ENCODE measurements at regions not wholly inside any gene's neighbourhood (a gene's known extent, or its start where the extent isn't known, plus 50 kb on each side); places are given as distances from the start of the nearest gene placed in this dataset.

- no peaks in the 10 kb centered on the region for H3K4me1 ChIP-seq (ENCODE audit: insufficient read depth, low read length)
- H3K9me3 ChIP-seq (ENCODE audit: control insufficient read depth, insufficient read depth, low read length), result no peaks in the 10 kb centered on the region
Observed at GRCh38 chr7:118298771-118299170, 74.3 kb downstream of the ANKRD7 start.

GRCh38 chr7:118300177-118300576, 75.7 kb downstream of the ANKRD7 start:
- Histone ChIP-seq H3K9me3 (ENCODE audit: control insufficient read depth, insufficient read depth, low read length) (no peaks in the 10 kb centered on the region), H3K9ac (ENCODE audit: low read depth, low read length) (no peak overlapping the region), H3K36me3 (ENCODE audit: insufficient read depth, low read length) (no peaks in the 10 kb centered on the region), H3K4me1 (ENCODE audit: insufficient read depth, low read length) (no peaks in the 10 kb centered on the region)

More at GRCh38 chr7:118298771-118299170, 74.3 kb downstream of the ANKRD7 start:
- no peaks in the 10 kb centered on the region for H3K36me3 ChIP-seq (ENCODE audit: insufficient read depth, low read length)
- H3K9ac ChIP-seq (ENCODE audit: low read depth, low read length), result no peak overlapping the region

GRCh38 chr7:118304100-118304499, 79.6 kb downstream of the ANKRD7 start:
- Histone ChIP-seq H3K9ac (ENCODE audit: low read depth, low read length) (no peak overlapping the region), H3K4me1 (ENCODE audit: insufficient read depth, low read length) (no peaks in the 10 kb centered on the region), H3K36me3 (ENCODE audit: insufficient read depth, low read length) (no peaks in the 10 kb centered on the region), H3K9me3 (ENCODE audit: control insufficient read depth, insufficient read depth, low read length) (0 out of 2 replicates have a peak, but pooled peaks cover 3% of the 10 kb centered on the region)

- Histone ChIP-seq H3K4me1 (ENCODE audit: insufficient read depth, low read length) (no peaks in the 10 kb centered on the region), H3K9me3 (ENCODE audit: control insufficient read depth, insufficient read depth, low read length) (peaks cover 3% of the 10 kb centered on the region; the same call in 1 of the 2 replicates), H3K36me3 (ENCODE audit: insufficient read depth, low read length) (no peaks in the 10 kb centered on the region), H3K9ac (ENCODE audit: low read depth, low read length) (no peak overlapping the region)
Observed at GRCh38 chr7:118305671-118306070, 81.2 kb downstream of the ANKRD7 start.

GRCh38 chr7:118306771-118307170, 82.3 kb downstream of the ANKRD7 start:
- Histone ChIP-seq H3K9ac (ENCODE audit: low read depth, low read length) (no peak overlapping the region), H3K4me1 (ENCODE audit: insufficient read depth, low read length) (no peaks in the 10 kb centered on the region), H3K36me3 (ENCODE audit: insufficient read depth, low read length) (no peaks in the 10 kb centered on the region), H3K9me3 (ENCODE audit: control insufficient read depth, insufficient read depth, low read length) (peaks cover 3% of the 10 kb centered on the region; the same call in 1 of the 2 replicates)

- H3K4me1 ChIP-seq (ENCODE audit: insufficient read depth, low read length), result peaks cover 9% of the 10 kb centered on the region; the same call in 1 of the 2 replicates
- H3K9me3 ChIP-seq (ENCODE audit: control insufficient read depth, insufficient read depth, low read length), result peaks cover 3% of the 10 kb centered on the region; the same call in 1 of the 2 replicates
- H3K36me3 ChIP-seq (ENCODE audit: insufficient read depth, low read length), result no peaks in the 10 kb centered on the region
- H3K9ac ChIP-seq (ENCODE audit: low read depth, low read length), result no peak overlapping the region
Observed at GRCh38 chr7:118311121-118311836, 86.8 kb downstream of the ANKRD7 start.

GRCh38 chr7:118312051-118312450, 87.5 kb downstream of the ANKRD7 start:
- no peak overlapping the region for H3K9ac ChIP-seq (ENCODE audit: low read depth, low read length)
- H3K9me3 ChIP-seq (ENCODE audit: control insufficient read depth, insufficient read depth, low read length), result peaks cover 3% of the 10 kb centered on the region; the same call in 1 of the 2 replicates
- H3K4me1 ChIP-seq (ENCODE audit: insufficient read depth, low read length), result peaks cover 9% of the 10 kb centered on the region; the same call in 1 of the 2 replicates
- no peaks in the 10 kb centered on the region for H3K36me3 ChIP-seq (ENCODE audit: insufficient read depth, low read length)

GRCh38 chr7:118312966-118313365, 88.5 kb downstream of the ANKRD7 start:
- Histone ChIP-seq H3K9me3 (ENCODE audit: control insufficient read depth, insufficient read depth, low read length) (peaks cover 3% of the 10 kb centered on the region; the same call in 1 of the 2 replicates), H3K9ac (ENCODE audit: low read depth, low read length) (no peak overlapping the region), H3K36me3 (ENCODE audit: insufficient read depth, low read length) (no peaks in the 10 kb centered on the region), H3K4me1 (ENCODE audit: insufficient read depth, low read length) (peaks cover 9% of the 10 kb centered on the region; the same call in 1 of the 2 replicates)

- Histone ChIP-seq H3K4me1 (ENCODE audit: insufficient read depth, low read length) (peaks cover 8% of the 10 kb centered on the region; the same call in 1 of the 2 replicates), H3K9ac (ENCODE audit: low read depth, low read length) (no peak overlapping the region), H3K9me3 (ENCODE audit: control insufficient read depth, insufficient read depth, low read length) (no peaks in the 10 kb centered on the region), H3K36me3 (ENCODE audit: insufficient read depth, low read length) (no peaks in the 10 kb centered on the region)
Observed at GRCh38 chr7:118324790-118325449, 100.4 kb downstream of the ANKRD7 start.

GRCh38 chr7:118325450-118325808, 100.9 kb downstream of the ANKRD7 start:
- Histone ChIP-seq H3K9me3 (ENCODE audit: control insufficient read depth, insufficient read depth, low read length) (no peaks in the 10 kb centered on the region), H3K9ac (ENCODE audit: low read depth, low read length) (no peak overlapping the region), H3K4me1 (ENCODE audit: insufficient read depth, low read length) (peaks cover 13% of the 10 kb centered on the region; the same call in 1 of the 2 replicates), H3K36me3 (ENCODE audit: insufficient read depth, low read length) (no peaks in the 10 kb centered on the region)

- H3K36me3 ChIP-seq (ENCODE audit: insufficient read depth, low read length), result no peaks in the 10 kb centered on the region
- no peak overlapping the region for H3K9ac ChIP-seq (ENCODE audit: low read depth, low read length)
- peaks cover 15% of the 10 kb centered on the region; the same call in 1 of the 2 replicates for H3K4me1 ChIP-seq (ENCODE audit: insufficient read depth, low read length)
- no peaks in the 10 kb centered on the region for H3K9me3 ChIP-seq (ENCODE audit: control insufficient read depth, insufficient read depth, low read length)
Observed at GRCh38 chr7:118327174-118327573, 102.7 kb downstream of the ANKRD7 start.

- Histone ChIP-seq H3K9ac (ENCODE audit: low read depth, low read length) (no peak overlapping the region), H3K4me1 (ENCODE audit: insufficient read depth, low read length) (peaks cover 15% of the 10 kb centered on the region; the same call in 1 of the 2 replicates), H3K9me3 (ENCODE audit: control insufficient read depth, insufficient read depth, low read length) (no peaks in the 10 kb centered on the region)
Observed at GRCh38 chr7:118328505-118329211, 104.2 kb downstream of the ANKRD7 start.

GRCh38 chr7:118330388-118330787, 105.9 kb downstream of the ANKRD7 start:
- H3K9me3 ChIP-seq (ENCODE audit: control insufficient read depth, insufficient read depth, low read length), result no peaks in the 10 kb centered on the region
- H3K36me3 ChIP-seq (ENCODE audit: insufficient read depth, low read length), result no peaks in the 10 kb centered on the region
- peaks cover 15% of the 10 kb centered on the region; the same call in 1 of the 2 replicates for H3K4me1 ChIP-seq (ENCODE audit: insufficient read depth, low read length)
- H3K9ac ChIP-seq (ENCODE audit: low read depth, low read length), result no peak overlapping the region

More at GRCh38 chr7:118328505-118329211, 104.2 kb downstream of the ANKRD7 start:
- no peaks in the 10 kb centered on the region for H3K36me3 ChIP-seq (ENCODE audit: insufficient read depth, low read length)

GRCh38 chr7:118346748-118347147, 122.2 kb downstream of the ANKRD7 start:
- Histone ChIP-seq H3K9me3 (ENCODE audit: control insufficient read depth, insufficient read depth, low read length) (no peaks in the 10 kb centered on the region), H3K36me3 (ENCODE audit: insufficient read depth, low read length) (no peaks in the 10 kb centered on the region), H3K9ac (ENCODE audit: low read depth, low read length) (no peak overlapping the region), H3K4me1 (ENCODE audit: insufficient read depth, low read length) (no peaks in the 10 kb centered on the region)
